GM23338 (cell line): ENCODE measurements at regions not wholly inside any gene's neighbourhood (a gene's known extent, or its start where the extent isn't known, plus 50 kb on each side); places are given as distances from the start of the nearest gene placed in this dataset.

Experiments used
- ATAC-seq: fragments of 200-7000 bp; cut with Tn5 transposase; 3 replicates; pipeline ENCODE4 v1.9.1; 2020
- DNase-seq: peaks from one replicate; pipeline ENCODE4 v3.0.0-alpha.2; 2015; ENCODE audit warnings: low spot score
- H2AFZ ChIP-seq: fragments of 200-600 bp; sonication (generic); 2 replicates; pipeline ENCODE4 v1.8.0; 2016; ENCODE audit warnings: antibody characterized with exemption, mild to moderate bottlenecking, moderate library complexity
- H3F3A ChIP-seq: fragments of 200-600 bp; sonication (generic); replicated peaks from 2 replicates; pipeline ENCODE4 v1.8.0; 2017; ENCODE audit warnings: antibody characterized with exemption, mixed run types, low read depth
- H3K27ac ChIP-seq: fragments of 200-600 bp; sonication (generic); 2 replicates; pipeline ENCODE4 v1.6.1; 2016; ENCODE audit warnings: low read depth
- H3K27me3 ChIP-seq: fragments of 200-600 bp; sonication (generic); 2 replicates; pipeline ENCODE4 v1.8.0; 2016; ENCODE audit warnings: mild to moderate bottlenecking, mixed run types, moderate library complexity; ENCODE audit not compliant: insufficient read depth
- H3K36me3 ChIP-seq: fragments of 200-600 bp; sonication (generic); 2 replicates; pipeline ENCODE4 v1.8.0; 2016; ENCODE audit warnings: mild to moderate bottlenecking; ENCODE audit not compliant: insufficient read depth
- H3K4me1 ChIP-seq: fragments of 200-600 bp; sonication (generic); 2 replicates; pipeline ENCODE4 v1.8.0; 2016; ENCODE audit warnings: mild to moderate bottlenecking, moderate library complexity; ENCODE audit not compliant: insufficient read depth
- H3K4me2 ChIP-seq: fragments of 200-600 bp; sonication (generic); 2 replicates; pipeline ENCODE4 v1.7.1; 2017; ENCODE audit warnings: mixed run types
- H3K4me3 ChIP-seq: fragments of 200-600 bp; sonication (generic); 2 replicates; pipeline ENCODE4 v1.6.1; 2016; ENCODE audit warnings: mixed run types
- H3K79me2 ChIP-seq: fragments of 200-600 bp; sonication (generic); replicated peaks from 2 replicates; pipeline ENCODE4 v1.8.0; 2017; ENCODE audit warnings: mild to moderate bottlenecking; ENCODE audit not compliant: insufficient read depth
- H3K9me2 ChIP-seq: fragments of 200-600 bp; sonication (generic); 2 replicates; pipeline ENCODE4 v1.8.0; 2017; ENCODE audit not compliant: insufficient read depth
- H4K20me1 ChIP-seq: fragments of 200-600 bp; sonication (generic); replicated peaks from 2 replicates; pipeline ENCODE4 v1.8.0; 2017; ENCODE audit warnings: mild to moderate bottlenecking; ENCODE audit not compliant: insufficient read depth
- H3K27ac Mint-ChIP-seq: 2 replicates; pipeline ENCODE4 v1.8.0; 2020; ENCODE audit warnings: inconsistent platforms, mild to moderate bottlenecking, moderate library complexity, mixed read lengths
- H3K27me3 Mint-ChIP-seq: 3 replicates; pipeline ENCODE4 v1.8.0; 2022; ENCODE audit warnings: low read depth, mild to moderate bottlenecking, moderate library complexity, mixed read lengths, inconsistent platforms; ENCODE audit not compliant: insufficient read depth, poor library complexity
- H3K36me3 Mint-ChIP-seq: 3 replicates; pipeline ENCODE4 v1.8.0; 2021; ENCODE audit warnings: low read depth, mild to moderate bottlenecking, inconsistent platforms, moderate library complexity, mixed read lengths
- H3K4me1 Mint-ChIP-seq: 3 replicates; pipeline ENCODE4 v1.8.0; 2020; ENCODE audit warnings: mild to moderate bottlenecking, inconsistent platforms, mixed read lengths
- H3K4me3 Mint-ChIP-seq: 3 replicates; pipeline ENCODE4 v1.8.0; 2021; ENCODE audit warnings: moderate library complexity, mild to moderate bottlenecking, inconsistent platforms, mixed read lengths
- H3K9me3 Mint-ChIP-seq: 3 replicates; pipeline ENCODE4 v1.8.0; 2020; ENCODE audit warnings: moderate library complexity, mild to moderate bottlenecking, inconsistent platforms, mixed read lengths
- CTCF ChIP-seq, 2 experiments: fragments of 200-600 bp in 1 of 2; sonication (generic) in 1 of 2; conservative IDR thresholded peaks; 2 replicates each; pipeline versions ENCODE4 v1.5.1 to v1.6.1; 2016 to 2017; ENCODE audit warnings: antibody characterized with exemption in 2 of 2, low read depth in 2 of 2, mild to moderate bottlenecking in 2 of 2, moderate library complexity in 1 of 2
- ETS1 ChIP-seq: IDR thresholded peaks from 2 replicates; pipeline ENCODE4 v1.6.1; 2016; ENCODE audit warnings: antibody characterized with exemption
- EZH2phosphoT487 ChIP-seq: fragments of 200-600 bp; sonication (generic); IDR thresholded peaks from one replicate; pipeline ENCODE4 v1.8.1; 2018; ENCODE audit warnings: antibody characterized with exemption; ENCODE audit not compliant: unreplicated experiment
- POLR2AphosphoS5 ChIP-seq: IDR thresholded peaks from 2 replicates; pipeline ENCODE4 v1.6.1; 2016; ENCODE audit warnings: antibody characterized with exemption, low read depth
- ZNF114 ChIP-seq: fragments of 250-450 bp; sonication (Bioruptor Pico); IDR thresholded peaks from 2 replicates; pipeline ENCODE4 v1.5.0; 2020; ENCODE audit warnings: mild to moderate bottlenecking, moderate library complexity
- ZNF331 ChIP-seq: fragments of 250-450 bp; sonication (Bioruptor Pico); IDR thresholded peaks from 2 replicates; pipeline ENCODE4 v1.5.0; 2020; ENCODE audit warnings: low read depth, mild to moderate bottlenecking, moderate library complexity
- ZNF462 ChIP-seq: fragments of 250-450 bp; sonication (Bioruptor Pico); IDR thresholded peaks from 2 replicates; pipeline ENCODE4 v1.5.0; 2020; ENCODE audit warnings: mild to moderate bottlenecking, moderate library complexity

GRCh38 chr6:139649732-139650131, 275.3 kb upstream of the CITED2 start (continued):
- TF ChIP-seq ZNF462, result no peak

GRCh38 chr6:139649128-139649527, 274.7 kb upstream of the CITED2 start:
- Histone ChIP-seq H3K79me2 (no peaks in the 10 kb centered on the region), H3K4me2 (no peak overlapping the region), H3K27ac (no peak overlapping the region), H3K36me3 (no peaks in the 10 kb centered on the region; the same call in 1 of the 2 replicates), H3K9me2 (peaks cover 7% of the 10 kb centered on the region; the same call in 1 of the 2 replicates), H4K20me1 (no peaks in the 10 kb centered on the region), H3F3A (no peaks in the 10 kb centered on the region), H2AFZ (no peak overlapping the region), H3K4me1 (no peaks in the 10 kb centered on the region; the same call in 1 of the 2 replicates), H3K27me3 (no peaks in the 10 kb centered on the region), H3K4me3 (no peak overlapping the region)
- H3K4me3 Mint-ChIP-seq, result no peak overlapping the region
- H3K27ac Mint-ChIP-seq, result no peak overlapping the region
- H3K9me3 Mint-ChIP-seq, result no peaks in the 10 kb centered on the region
- no peaks in the 10 kb centered on the region; the same call in 2 of the 3 replicates for H3K36me3 Mint-ChIP-seq
- ATAC-seq (no peak), DNase-seq (no peak)
- peaks cover 13% of the 10 kb centered on the region for H3K4me1 Mint-ChIP-seq
- peaks cover 1% of the 10 kb centered on the region for H3K27me3 Mint-ChIP-seq
- no peak for TF ChIP-seq CTCF (conservative IDR thresholded peaks at IDR 0.05; ENCODE audit: low read depth in 2 of 2)
- no peak for TF ChIP-seq ZNF331 (CRISPR knock-in tag)
- TF ChIP-seq ETS1, result no peak
- TF ChIP-seq ZNF114, result no peak
- TF ChIP-seq POLR2AphosphoS5, result no peak
- TF ChIP-seq ZNF462, result no peak
- no peak for TF ChIP-seq EZH2phosphoT487
